Calu3 (cell line): ENCODE measurements at regions not wholly inside any gene's neighbourhood (a gene's known extent, or its start where the extent isn't known, plus 50 kb on each side); places are given as distances from the start of the nearest gene placed in this dataset.

Experiments used
- BruUV-seq: library from RNA; stranded (reverse); fragments of 400-500 nt; replicated peaks from 2 replicates; lab custom pipeline; 2021; lab: Mats Ljungman, UMichigan
- CTCF ChIA-PET: fragments of 300-600 bp; sonication (Branson Sonifier 250); formaldehyde crosslinking; loops from one replicate; lab custom pipeline; 2022; ENCODE audit warnings: antibody characterized with exemption; lab: Charles Lee
- DNase-seq: peaks from one replicate; pipeline ENCODE4 v3.0.0; 2022
- H3K27ac Mint-ChIP-seq: one replicate; pipeline ENCODE4 v1.8.0; 2022; ENCODE audit warnings: mixed read lengths; ENCODE audit not compliant: unreplicated experiment
- H3K27me3 Mint-ChIP-seq: one replicate; pipeline ENCODE4 v1.8.0; 2022; ENCODE audit warnings: mixed read lengths; ENCODE audit not compliant: unreplicated experiment
- H3K36me3 Mint-ChIP-seq: one replicate; pipeline ENCODE4 v1.8.0; 2022; ENCODE audit warnings: mild to moderate bottlenecking, moderate library complexity, mixed read lengths; ENCODE audit not compliant: insufficient read depth, unreplicated experiment
- H3K4me1 Mint-ChIP-seq: one replicate; pipeline ENCODE4 v1.8.0; 2022; ENCODE audit warnings: mild to moderate bottlenecking, low read depth, mixed read lengths; ENCODE audit not compliant: unreplicated experiment
- H3K4me3 Mint-ChIP-seq: one replicate; pipeline ENCODE4 v1.8.0; 2022; ENCODE audit warnings: mild to moderate bottlenecking, low read depth, moderate library complexity, mixed read lengths; ENCODE audit not compliant: unreplicated experiment
- H3K9me3 Mint-ChIP-seq: one replicate; pipeline ENCODE4 v1.8.0; 2022; ENCODE audit warnings: low read depth, mixed read lengths; ENCODE audit not compliant: unreplicated experiment
- intact Hi-C: fragments of 100-400 bp; cut with micrococcal nuclease; formaldehyde crosslinking; loops from one replicate; pipeline ENCODE4 v1.10.0; 2022; ENCODE audit not compliant: unreplicated experiment
- TF ChIP-seq, protein P1 (sequence below): fragments of 200-600 bp; IDR thresholded peaks from one replicate; pipeline ENCODE4 v1.8.0; 2022; ENCODE audit warnings: antibody characterized with exemption; ENCODE audit not compliant: unreplicated experiment

DNA sequence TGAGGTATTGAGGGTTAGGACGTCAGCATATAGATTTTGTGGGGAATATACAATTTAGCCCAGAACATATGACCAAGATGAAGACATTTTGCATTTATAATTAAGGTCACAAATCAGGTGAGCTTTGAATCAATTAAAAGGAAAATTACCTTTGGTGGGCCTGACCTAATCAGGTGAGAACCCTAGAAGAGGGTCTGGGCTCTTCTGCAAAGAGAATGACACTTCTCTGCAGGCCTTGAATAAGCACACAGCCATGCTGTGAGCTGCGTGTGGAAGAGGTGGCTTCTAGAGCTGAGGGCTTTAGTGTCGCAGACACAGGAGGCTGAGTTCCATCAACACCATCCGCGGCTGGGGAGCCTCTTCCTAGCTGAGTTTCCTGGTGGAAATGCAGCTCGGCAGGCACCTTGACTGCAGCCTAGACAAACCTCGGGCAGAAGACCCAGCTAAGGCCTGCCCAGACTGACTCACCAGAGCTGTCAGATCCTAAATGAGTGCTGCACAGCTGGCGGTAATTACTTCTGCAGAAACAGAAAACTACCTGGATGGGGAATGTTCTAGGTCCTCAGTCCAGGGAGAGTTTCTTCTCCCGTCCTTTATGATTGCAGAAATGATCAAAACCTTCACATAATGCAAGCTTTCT lies 287.5 kb upstream of the IRX1 start:
- Mint-ChIP-seq H3K4me3 (no peak overlapping the region), H3K36me3 (peaks cover 5% of the 10 kb centered on the region), H3K4me1 (no peaks in the 10 kb centered on the region), H3K9me3 (peaks cover 11% of the 10 kb centered on the region), H3K27ac (no peak overlapping the region), H3K27me3 (no peaks in the 10 kb centered on the region)
- no TSS peak for BruUV-seq
- no peak for DNase-seq
- CTCF ChIA-PET: no interaction called here
- TF ChIP-seq, protein P1, sequence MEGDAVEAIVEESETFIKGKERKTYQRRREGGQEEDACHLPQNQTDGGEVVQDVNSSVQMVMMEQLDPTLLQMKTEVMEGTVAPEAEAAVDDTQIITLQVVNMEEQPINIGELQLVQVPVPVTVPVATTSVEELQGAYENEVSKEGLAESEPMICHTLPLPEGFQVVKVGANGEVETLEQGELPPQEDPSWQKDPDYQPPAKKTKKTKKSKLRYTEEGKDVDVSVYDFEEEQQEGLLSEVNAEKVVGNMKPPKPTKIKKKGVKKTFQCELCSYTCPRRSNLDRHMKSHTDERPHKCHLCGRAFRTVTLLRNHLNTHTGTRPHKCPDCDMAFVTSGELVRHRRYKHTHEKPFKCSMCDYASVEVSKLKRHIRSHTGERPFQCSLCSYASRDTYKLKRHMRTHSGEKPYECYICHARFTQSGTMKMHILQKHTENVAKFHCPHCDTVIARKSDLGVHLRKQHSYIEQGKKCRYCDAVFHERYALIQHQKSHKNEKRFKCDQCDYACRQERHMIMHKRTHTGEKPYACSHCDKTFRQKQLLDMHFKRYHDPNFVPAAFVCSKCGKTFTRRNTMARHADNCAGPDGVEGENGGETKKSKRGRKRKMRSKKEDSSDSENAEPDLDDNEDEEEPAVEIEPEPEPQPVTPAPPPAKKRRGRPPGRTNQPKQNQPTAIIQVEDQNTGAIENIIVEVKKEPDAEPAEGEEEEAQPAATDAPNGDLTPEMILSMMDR: no peak
- intact Hi-C loops: no loop called here

DNA sequence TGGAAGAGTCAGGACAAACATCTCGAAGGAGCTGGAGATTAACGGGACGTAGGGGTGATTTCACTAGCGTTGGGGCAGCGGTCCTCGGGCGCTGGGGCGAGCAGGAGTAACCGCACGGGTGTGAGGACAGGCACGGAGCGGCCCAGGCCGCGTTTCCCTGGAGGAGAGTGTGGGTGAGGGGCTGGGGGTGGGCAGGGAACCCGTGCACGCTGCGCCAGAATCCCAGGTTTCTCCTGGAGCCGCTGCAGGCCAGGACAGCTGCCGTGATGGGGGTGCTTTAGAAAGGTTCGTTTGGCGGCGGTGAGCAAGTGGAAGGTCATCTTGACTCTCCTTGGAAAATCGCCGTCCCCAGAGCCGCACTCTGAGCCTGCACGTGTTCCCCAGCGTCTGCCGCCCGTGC lies 290.2 kb upstream of the IRX1 start:
- Mint-ChIP-seq H3K36me3 (no peaks in the 10 kb centered on the region), H3K4me1 (no peaks in the 10 kb centered on the region), H3K4me3 (no peak overlapping the region), H3K27me3 (no peaks in the 10 kb centered on the region), H3K9me3 (peaks cover 4% of the 10 kb centered on the region), H3K27ac (no peak overlapping the region)
- TF ChIP-seq, protein P1: no peak
- no peak for DNase-seq
- intact Hi-C loops: no loop called here
- BruUV-seq: no TSS peak
- CTCF ChIA-PET: no interaction called here

DNA sequence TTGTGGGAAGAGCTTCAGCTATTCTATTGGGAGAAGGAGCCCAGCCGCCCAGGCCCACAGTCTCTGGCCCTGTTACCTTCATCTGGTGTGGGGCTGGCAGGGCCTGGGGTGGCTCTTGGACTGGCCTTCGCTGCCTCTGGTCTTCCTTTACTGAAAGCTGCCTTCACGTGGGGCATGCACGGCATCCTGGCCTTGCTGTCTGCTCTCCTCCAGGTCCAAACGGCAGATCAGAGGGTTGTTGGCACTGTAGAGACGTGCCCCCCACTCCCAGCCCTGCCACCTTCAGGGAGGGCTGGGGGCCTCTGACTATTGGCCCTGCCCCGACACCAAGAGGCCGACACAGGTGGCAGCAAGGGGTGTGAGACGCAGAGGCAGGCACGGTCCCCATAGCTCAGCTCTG lies 291.3 kb upstream of the IRX1 start:
- intact Hi-C loops: no loop called here
- CTCF ChIA-PET: no interaction called here
- no peaks in the 10 kb centered on the region for H3K36me3 Mint-ChIP-seq

DNA sequence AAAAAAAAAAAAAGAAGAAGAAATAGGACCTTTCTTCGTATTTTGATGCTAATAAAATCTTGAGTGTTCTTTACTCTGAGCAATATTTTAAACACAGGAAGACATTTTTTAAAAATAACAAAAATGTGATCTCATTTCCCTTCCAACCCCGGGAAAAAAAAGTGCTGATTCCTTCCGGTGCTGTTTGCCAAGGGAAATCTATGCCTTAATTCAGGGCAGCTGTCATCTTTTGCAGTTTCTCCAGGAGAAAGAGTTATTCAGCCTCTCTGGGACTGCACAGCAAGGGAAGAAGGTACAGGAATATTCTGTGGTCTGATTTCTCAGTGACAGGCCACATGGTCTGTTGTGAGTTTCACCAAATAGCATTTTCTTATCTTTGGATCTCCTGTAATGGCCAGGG lies 291.9 kb upstream of the IRX1 start:
- H3K36me3 Mint-ChIP-seq: no peaks in the 10 kb centered on the region
- CTCF ChIA-PET: no interaction called here
- H3K27me3 Mint-ChIP-seq: no peaks in the 10 kb centered on the region
- BruUV-seq: no TSS peak
- no peak overlapping the region for H3K4me3 Mint-ChIP-seq
- intact Hi-C loops: no loop called here
- H3K4me1 Mint-ChIP-seq: no peaks in the 10 kb centered on the region
- no peak overlapping the region for H3K27ac Mint-ChIP-seq
- no peak for DNase-seq
- TF ChIP-seq, protein P1: no peak
- peaks cover 4% of the 10 kb centered on the region for H3K9me3 Mint-ChIP-seq

More for the DNA sequence above, 291.3 kb upstream of the IRX1 start:
- Mint-ChIP-seq H3K4me1 (no peaks in the 10 kb centered on the region), H3K4me3 (no peak overlapping the region), H3K9me3 (peaks cover 4% of the 10 kb centered on the region), H3K27ac (no peak overlapping the region), H3K27me3 (no peaks in the 10 kb centered on the region)
- BruUV-seq: no TSS peak
- TF ChIP-seq, protein P1: no peak
- DNase-seq: no peak
